ENCODE measurements at regions not wholly inside any gene's neighbourhood (a gene's known extent, or its start where the extent isn't known, plus 50 kb on each side); places are given as distances from the start of the nearest gene placed in this dataset.

DNA sequence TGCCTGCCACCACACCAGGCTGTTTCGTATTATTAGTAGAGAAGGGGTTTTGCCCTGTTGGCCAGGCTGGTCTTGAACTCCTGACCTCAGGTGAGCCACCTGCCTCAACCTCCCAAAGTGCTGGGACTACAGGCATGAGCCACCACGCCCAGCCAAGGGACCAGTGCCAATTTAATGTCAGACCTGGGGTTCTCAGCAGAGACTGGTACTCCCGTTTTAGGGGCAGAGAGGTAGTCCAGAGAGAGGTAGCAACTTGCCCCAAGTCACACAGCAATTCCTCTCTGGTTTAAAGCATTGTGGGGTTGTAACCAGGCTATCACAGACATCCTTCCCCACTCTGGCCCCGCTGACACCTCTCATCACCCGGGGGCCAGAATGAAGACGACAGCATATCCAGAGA, 112.1 kb downstream of the PTPRS start:
- TF ChIP-seq CTCF (conservative IDR thresholded peaks at IDR 0.05; ENCODE audit: low read depth, low read length), result no peak
- TF ChIP-seq EZH2phosphoT487 (IDR thresholded peaks at IDR 0.05; ENCODE audit: borderline replicate concordance, low read length), result no peak
- TF ChIP-seq EZH2 (IDR thresholded peaks at IDR 0.05; ENCODE audit: low read length, unreplicated experiment), result no peak

All from PC-3 (cell line).